ENCODE measurements at regions not wholly inside any gene's neighbourhood (a gene's known extent, or its start where the extent isn't known, plus 50 kb on each side); places are given as distances from the start of the nearest gene placed in this dataset.
"Not testable (repeated sequence)": the region's sequence is repeated elsewhere in the genome, so short reads cannot be mapped to it uniquely, and the experiment has no call there.

DNA sequence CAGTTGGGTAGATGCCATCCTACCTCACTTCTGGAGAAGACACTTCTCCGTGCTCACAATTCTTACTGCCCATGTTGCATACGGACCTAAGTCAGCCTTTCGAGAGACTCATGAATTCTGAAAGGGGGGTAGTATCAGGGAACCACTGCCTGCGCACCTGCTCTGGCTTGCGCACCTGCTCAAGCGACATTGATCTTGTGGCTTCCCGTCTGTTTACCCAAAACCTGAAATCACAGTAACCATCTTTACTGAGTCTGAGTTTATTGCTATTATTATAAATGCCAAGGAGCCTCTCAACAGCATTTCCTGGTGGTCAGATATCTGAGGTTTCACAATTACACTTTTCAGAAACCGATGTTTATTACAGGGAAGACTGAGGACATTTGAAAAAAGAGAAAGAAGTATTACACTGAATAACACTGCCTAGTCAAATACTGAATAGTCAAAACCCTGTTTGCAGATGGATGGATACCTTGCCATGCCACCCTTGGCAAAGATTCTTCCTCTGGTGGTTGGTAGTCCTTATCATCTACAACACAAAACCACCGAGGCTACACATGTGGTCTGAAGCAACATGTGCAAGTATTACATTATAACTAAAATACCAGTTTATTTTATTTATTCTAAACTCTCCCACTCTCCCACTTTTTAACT, 208.7 kb downstream of the SIPA1L2 start:
- Histone ChIP-seq H3K36me3 (ENCODE audit: insufficient read depth, low read length) (no peaks in the 10 kb centered on the region), H3K27me3 (ENCODE audit: low read length) (no peaks in the 10 kb centered on the region), H3K4me1 (ENCODE audit: low read length) (no peaks in the 10 kb centered on the region), H3K27ac (ENCODE audit: low read length) (no peak overlapping the region), H3K9ac (ENCODE audit: low read length) (no peak overlapping the region), H3K4me2 (ENCODE audit: low read depth, low read length, poor library complexity, severe bottlenecking) (no peak overlapping the region), H3K9me2 (replicated peaks; ENCODE audit: insufficient read depth, low read length) (no peaks in the 10 kb centered on the region), H4K20me1 (ENCODE audit: insufficient read depth, low read depth, low read length) (no peaks in the 10 kb centered on the region), H3K9me3 (ENCODE audit: low read length) (no peaks in the 10 kb centered on the region), H3K4me3 (ENCODE audit: low read length) (no peak overlapping the region), H2AFZ (ENCODE audit: low read length) (no peak overlapping the region), H3K79me2 (ENCODE audit: low read length) (no peaks in the 10 kb centered on the region)
- DNase-seq, result no peak

DNA sequence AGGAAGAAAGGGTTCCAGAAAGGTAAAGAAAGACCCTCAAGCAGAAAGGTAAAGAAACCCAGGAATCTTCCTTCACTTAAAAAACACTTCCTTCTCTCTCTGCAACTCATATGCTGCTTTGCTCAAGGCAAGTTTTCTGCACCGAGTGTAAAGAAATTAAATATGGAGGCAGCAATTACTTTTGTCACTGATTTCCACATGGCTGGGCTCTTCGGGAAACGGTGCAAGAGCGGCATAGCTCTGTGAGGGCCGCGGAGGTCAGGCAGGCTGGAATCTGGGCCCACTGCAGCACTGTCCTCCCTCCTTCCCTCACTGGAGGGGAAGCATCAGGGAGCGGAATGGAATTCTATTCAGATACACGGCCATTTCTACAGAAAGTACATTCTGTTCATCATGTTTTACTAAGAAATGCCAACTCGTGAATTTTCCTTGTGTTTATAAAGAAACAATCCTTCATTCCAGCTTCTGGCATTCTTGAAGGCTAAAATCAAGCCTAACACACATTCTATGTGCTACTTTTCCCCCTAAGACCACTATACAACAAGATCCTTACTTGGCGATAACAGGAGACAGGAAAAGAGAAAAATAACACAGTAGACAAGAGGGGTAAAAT, 212.2 kb downstream of the SIPA1L2 start:
- Histone ChIP-seq H3K27me3 (ENCODE audit: low read length) (no peaks in the 10 kb centered on the region), H3K9ac (ENCODE audit: low read length) (no peak overlapping the region), H3K4me2 (ENCODE audit: low read depth, low read length, poor library complexity, severe bottlenecking) (no peak overlapping the region), H3K4me1 (ENCODE audit: low read length) (no peaks in the 10 kb centered on the region), H4K20me1 (ENCODE audit: insufficient read depth, low read depth, low read length) (no peaks in the 10 kb centered on the region), H3K36me3 (ENCODE audit: insufficient read depth, low read length) (no peaks in the 10 kb centered on the region), H2AFZ (ENCODE audit: low read length) (no peak overlapping the region), H3K9me3 (ENCODE audit: low read length) (no peaks in the 10 kb centered on the region), H3K4me3 (ENCODE audit: low read length) (no peak overlapping the region), H3K27ac (ENCODE audit: low read length) (no peak overlapping the region), H3K9me2 (replicated peaks; ENCODE audit: insufficient read depth, low read length) (no peaks in the 10 kb centered on the region), H3K79me2 (ENCODE audit: low read length) (no peaks in the 10 kb centered on the region)
- no peak for DNase-seq

DNA sequence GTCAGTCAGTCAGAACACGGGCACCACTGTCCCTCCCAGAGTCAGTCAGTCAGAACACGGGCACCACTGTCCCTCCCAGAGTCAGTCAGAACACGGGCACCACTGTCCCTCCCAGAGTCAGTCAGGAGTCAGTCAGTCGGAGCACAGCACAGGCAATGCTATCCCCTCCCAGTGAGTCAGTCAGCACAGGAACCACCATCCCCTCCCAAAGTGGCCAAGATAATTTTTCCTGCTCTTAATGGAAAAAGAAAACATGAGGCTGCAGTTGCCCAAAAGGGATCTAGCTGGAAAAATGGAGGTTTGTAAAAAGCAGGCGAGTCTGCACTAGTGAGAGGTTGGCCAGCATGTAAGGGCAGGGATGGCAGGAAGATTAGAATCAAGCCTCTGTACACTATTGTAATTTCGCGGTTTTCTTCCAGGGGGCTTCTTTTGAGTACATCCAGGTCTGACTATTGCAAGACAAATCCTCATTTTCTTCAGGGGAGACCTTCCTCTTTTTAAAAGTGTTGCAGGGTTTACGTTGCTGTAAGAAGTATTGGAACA, 213.8 kb downstream of the SIPA1L2 start:
- no peaks in the 10 kb centered on the region for H4K20me1 ChIP-seq (ENCODE audit: insufficient read depth, low read depth, low read length)
- H3K9ac ChIP-seq (ENCODE audit: low read length), result no peak overlapping the region
- H3K36me3 ChIP-seq (ENCODE audit: insufficient read depth, low read length), result no peaks in the 10 kb centered on the region
- no peaks in the 10 kb centered on the region for H3K79me2 ChIP-seq (ENCODE audit: low read length)
- no peak overlapping the region for H3K27ac ChIP-seq (ENCODE audit: low read length)
- no peak overlapping the region for H3K4me3 ChIP-seq (ENCODE audit: low read length)
- H2AFZ ChIP-seq (ENCODE audit: low read length), result no peak overlapping the region
- DNase-seq, result no peak
- H3K9me2 ChIP-seq (replicated peaks; ENCODE audit: insufficient read depth, low read length), result no peaks in the 10 kb centered on the region
- H3K9me3 ChIP-seq (ENCODE audit: low read length), result no peaks in the 10 kb centered on the region
- no peaks in the 10 kb centered on the region for H3K4me1 ChIP-seq (ENCODE audit: low read length)
- H3K4me2 ChIP-seq (ENCODE audit: low read depth, low read length, poor library complexity, severe bottlenecking), result no peak overlapping the region
- no peaks in the 10 kb centered on the region for H3K27me3 ChIP-seq (ENCODE audit: low read length)

DNA sequence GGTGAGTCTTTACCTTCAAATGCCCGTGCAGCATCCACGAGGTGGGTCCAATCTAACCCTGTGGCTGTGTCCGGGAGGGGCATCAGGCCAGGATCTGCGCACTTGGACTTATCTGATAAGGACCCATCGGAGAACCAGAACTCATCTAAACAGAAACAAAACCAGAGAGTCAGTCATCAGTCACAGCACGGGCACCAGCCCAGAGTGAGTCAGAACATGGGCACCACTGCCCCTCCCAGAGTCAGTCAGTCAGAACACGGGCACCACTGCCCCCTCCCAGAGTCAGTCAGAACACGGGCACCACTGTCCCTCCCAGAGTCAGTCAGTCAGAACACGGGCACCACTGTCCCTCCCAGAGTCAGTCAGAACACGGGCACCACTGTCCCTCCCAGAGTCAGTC, 214.5 kb downstream of the SIPA1L2 start:
- H3K36me3 ChIP-seq (ENCODE audit: insufficient read depth, low read length), result not testable (repeated sequence)

DNA sequence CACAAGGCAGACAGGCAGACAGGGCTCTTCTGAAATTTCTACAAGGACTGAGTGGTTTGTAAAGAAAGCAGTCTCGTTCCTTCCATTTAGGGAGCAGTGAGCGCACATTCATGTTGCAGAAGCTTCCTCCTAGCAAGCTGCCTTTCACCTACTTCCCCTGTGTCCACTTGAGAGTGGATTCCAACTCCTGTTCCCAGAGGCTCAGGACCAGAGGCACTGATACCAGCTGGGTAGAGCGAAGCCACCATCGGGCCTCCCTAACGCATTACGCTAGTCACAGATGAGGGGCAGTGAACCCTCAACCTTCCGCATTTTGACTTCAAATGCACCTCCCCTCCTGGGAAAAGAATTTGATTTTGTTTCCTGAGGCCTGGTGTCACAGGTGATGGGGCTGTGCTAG, 215.8 kb downstream of the SIPA1L2 start:
- H3K36me3 ChIP-seq (ENCODE audit: insufficient read depth, low read length), result no peaks in the 10 kb centered on the region
- H2AFZ ChIP-seq (ENCODE audit: low read length), result no peak overlapping the region
- H3K4me1 ChIP-seq (ENCODE audit: low read length), result no peaks in the 10 kb centered on the region

More for the DNA sequence above, 214.5 kb downstream of the SIPA1L2 start:
- DNase-seq; H3K4me1 ChIP-seq (ENCODE audit: low read length); H3K9me3 ChIP-seq (ENCODE audit: low read length); H2AFZ ChIP-seq (ENCODE audit: low read length); H3K4me2 ChIP-seq (ENCODE audit: low read depth, low read length, poor library complexity, severe bottlenecking); H3K27me3 ChIP-seq (ENCODE audit: low read length); H4K20me1 ChIP-seq (ENCODE audit: insufficient read depth, low read depth, low read length); H3K9ac ChIP-seq (ENCODE audit: low read length); H3K27ac ChIP-seq (ENCODE audit: low read length); H3K4me3 ChIP-seq (ENCODE audit: low read length); H3K9me2 ChIP-seq (replicated peaks; ENCODE audit: insufficient read depth, low read length); H3K79me2 ChIP-seq (ENCODE audit: low read length): not testable (repeated sequence)

GRCh38 chr1:232413674-232414073, 216.3 kb downstream of the SIPA1L2 start:
- Histone ChIP-seq H3K9me2 (replicated peaks; ENCODE audit: insufficient read depth, low read length) (no peaks in the 10 kb centered on the region), H4K20me1 (ENCODE audit: insufficient read depth, low read depth, low read length) (no peaks in the 10 kb centered on the region)
- DNase-seq, result no peak

More for the DNA sequence above, 215.8 kb downstream of the SIPA1L2 start:
- Histone ChIP-seq H3K4me3 (ENCODE audit: low read length) (no peak overlapping the region), H3K9me2 (replicated peaks; ENCODE audit: insufficient read depth, low read length) (no peaks in the 10 kb centered on the region), H3K9me3 (ENCODE audit: low read length) (peaks cover 5% of the 10 kb centered on the region; the same call in 1 of the 2 replicates), H3K79me2 (ENCODE audit: low read length) (no peaks in the 10 kb centered on the region), H3K9ac (ENCODE audit: low read length) (no peak overlapping the region), H3K4me2 (ENCODE audit: low read depth, low read length, poor library complexity, severe bottlenecking) (no peak overlapping the region), H4K20me1 (ENCODE audit: insufficient read depth, low read depth, low read length) (no peaks in the 10 kb centered on the region), H3K27ac (ENCODE audit: low read length) (no peak overlapping the region), H3K27me3 (ENCODE audit: low read length) (0 out of 2 replicates have a peak, but pooled peaks cover 2% of the 10 kb centered on the region)
- no peak for DNase-seq

DNA sequence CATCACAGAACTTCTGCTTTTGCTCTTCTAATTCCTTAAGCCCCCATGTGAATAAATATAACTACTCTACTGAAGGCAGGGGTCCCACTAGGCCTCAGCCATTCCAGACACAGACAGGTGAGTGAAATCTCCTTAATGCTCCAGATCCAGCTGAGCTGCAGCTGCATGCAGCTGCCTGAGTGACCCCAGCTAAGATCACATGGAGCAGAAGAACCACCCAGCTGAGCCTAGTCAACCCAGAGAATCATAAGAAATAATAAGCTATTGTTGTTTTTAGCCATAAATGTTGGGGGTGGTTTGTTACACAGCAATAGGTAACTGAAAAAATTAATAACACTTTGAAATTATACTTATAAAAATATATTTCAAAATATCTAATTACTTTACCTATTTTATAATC, 220.3 kb downstream of the SIPA1L2 start:
- DNase-seq, result no peak
- no peaks in the 10 kb centered on the region for H4K20me1 ChIP-seq (ENCODE audit: insufficient read depth, low read depth, low read length)

More at GRCh38 chr1:232413674-232414073, 216.3 kb downstream of the SIPA1L2 start:
- Histone ChIP-seq H3K79me2 (ENCODE audit: low read length) (no peaks in the 10 kb centered on the region), H2AFZ (ENCODE audit: low read length) (no peak overlapping the region), H3K9ac (ENCODE audit: low read length) (no peak overlapping the region), H3K27me3 (ENCODE audit: low read length) (0 out of 2 replicates have a peak, but pooled peaks cover 2% of the 10 kb centered on the region), H3K36me3 (ENCODE audit: insufficient read depth, low read length) (no peaks in the 10 kb centered on the region), H3K27ac (ENCODE audit: low read length) (no peak overlapping the region), H3K9me3 (ENCODE audit: low read length) (peaks cover 6% of the 10 kb centered on the region; the same call in 1 of the 2 replicates), H3K4me3 (ENCODE audit: low read length) (no peak overlapping the region), H3K4me1 (ENCODE audit: low read length) (no peaks in the 10 kb centered on the region), H3K4me2 (ENCODE audit: low read depth, low read length, poor library complexity, severe bottlenecking) (no peak overlapping the region)

GRCh38 chr1:232407120-232407519, 222.8 kb downstream of the SIPA1L2 start:
- no peak overlapping the region for H2AFZ ChIP-seq (ENCODE audit: low read length)
- no peak overlapping the region for H3K4me2 ChIP-seq (ENCODE audit: low read depth, low read length, poor library complexity, severe bottlenecking)
- H3K4me3 ChIP-seq (ENCODE audit: low read length), result no peak overlapping the region
- H3K9me3 ChIP-seq (ENCODE audit: low read length), result peaks cover 6% of the 10 kb centered on the region; the same call in 1 of the 2 replicates
- DNase-seq, result no peak
- H3K36me3 ChIP-seq (ENCODE audit: insufficient read depth, low read length), result no peaks in the 10 kb centered on the region
- no peaks in the 10 kb centered on the region for H3K9me2 ChIP-seq (replicated peaks; ENCODE audit: insufficient read depth, low read length)
- no peaks in the 10 kb centered on the region for H3K4me1 ChIP-seq (ENCODE audit: low read length)
- no peaks in the 10 kb centered on the region for H3K79me2 ChIP-seq (ENCODE audit: low read length)
- no peak overlapping the region for H3K9ac ChIP-seq (ENCODE audit: low read length)
- H3K27me3 ChIP-seq (ENCODE audit: low read length), result 0 out of 2 replicates have a peak, but pooled peaks cover 2% of the 10 kb centered on the region
- no peak overlapping the region for H3K27ac ChIP-seq (ENCODE audit: low read length)
- no peaks in the 10 kb centered on the region for H4K20me1 ChIP-seq (ENCODE audit: insufficient read depth, low read depth, low read length)

More for the DNA sequence above, 220.3 kb downstream of the SIPA1L2 start:
- Histone ChIP-seq H2AFZ (ENCODE audit: low read length) (no peak overlapping the region), H3K4me1 (ENCODE audit: low read length) (no peaks in the 10 kb centered on the region), H3K27me3 (ENCODE audit: low read length) (0 out of 2 replicates have a peak, but pooled peaks cover 2% of the 10 kb centered on the region), H3K9me3 (ENCODE audit: low read length) (peaks cover 6% of the 10 kb centered on the region; the same call in 1 of the 2 replicates), H3K27ac (ENCODE audit: low read length) (no peak overlapping the region), H3K4me2 (ENCODE audit: low read depth, low read length, poor library complexity, severe bottlenecking) (no peak overlapping the region), H3K9ac (ENCODE audit: low read length) (no peak overlapping the region), H3K36me3 (ENCODE audit: insufficient read depth, low read length) (no peaks in the 10 kb centered on the region), H3K9me2 (replicated peaks; ENCODE audit: insufficient read depth, low read length) (no peaks in the 10 kb centered on the region), H3K79me2 (ENCODE audit: low read length) (no peaks in the 10 kb centered on the region), H3K4me3 (ENCODE audit: low read length) (no peak overlapping the region)
